GM21360 (cell line): ENCODE measurements at regions not wholly inside any gene's neighbourhood (a gene's known extent, or its start where the extent isn't known, plus 50 kb on each side); places are given as distances from the start of the nearest gene placed in this dataset.

ENCODE experiments used
- ATAC-seq: cut with Tn5 transposase; IDR thresholded peaks from one replicate; pipeline ENCODE4 v1.9.1; 2021; ENCODE audit warnings: mild to moderate bottlenecking, moderate library complexity; ENCODE audit not compliant: unreplicated experiment

DNA sequence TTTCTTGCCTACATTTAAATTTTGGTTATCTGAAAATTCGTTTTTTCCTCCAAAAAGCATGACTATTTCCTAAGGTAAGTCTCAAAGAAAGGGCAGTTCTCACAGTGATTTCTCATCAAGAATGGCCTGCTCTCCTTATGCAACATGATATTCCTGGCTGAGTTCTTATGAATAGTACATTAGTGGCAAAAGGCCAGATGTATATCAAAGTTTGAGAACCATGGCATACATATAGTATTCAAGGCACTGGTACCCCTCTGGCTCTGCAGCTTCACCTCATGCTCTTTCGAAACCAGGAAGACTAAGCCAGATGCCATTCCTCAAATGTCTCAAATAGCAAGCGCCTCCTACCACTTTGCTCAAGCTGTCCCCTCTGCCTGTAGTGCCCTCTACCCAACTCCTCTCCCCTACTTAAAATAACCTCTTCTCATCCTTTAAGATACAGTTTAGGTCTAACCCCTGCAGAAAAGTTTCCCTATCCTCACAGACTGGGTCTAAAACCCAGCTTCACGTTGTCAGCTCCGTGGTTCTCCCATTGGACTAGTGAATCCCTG lies 280.3 kb downstream of the HACE1 start:
- no peak for ATAC-seq

GRCh38 chr6:104575536-104575935 lies 284.2 kb downstream of the HACE1 start:
- ATAC-seq: no peak

DNA sequence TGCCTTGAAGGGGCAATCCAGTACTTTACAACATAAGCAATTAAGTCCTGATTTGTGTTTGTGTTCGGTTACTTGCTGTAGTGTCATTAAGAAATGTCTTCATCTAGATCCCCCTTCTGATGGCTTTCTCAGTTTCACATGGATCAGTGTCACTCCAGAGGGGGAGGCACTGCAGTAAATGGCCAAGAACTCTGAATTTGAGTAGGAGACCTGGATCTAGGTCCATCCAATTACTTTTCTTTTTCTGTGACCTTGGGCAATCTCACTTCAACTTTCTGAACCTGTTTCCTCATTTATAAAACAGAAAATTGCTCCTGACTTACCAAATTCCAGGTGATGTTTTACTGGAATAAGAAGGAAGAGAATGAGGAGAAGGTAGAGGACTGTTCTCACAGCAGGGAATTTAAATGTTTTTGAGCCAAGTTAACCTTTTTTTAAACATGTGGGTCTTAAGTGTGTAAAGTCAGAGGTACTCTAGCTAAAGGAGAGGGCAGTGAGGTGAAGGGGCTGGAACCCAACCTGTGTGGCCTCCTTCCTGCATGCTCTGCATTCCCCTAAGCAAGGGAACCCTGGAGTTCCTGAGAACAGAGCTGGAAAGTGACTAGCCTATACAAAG lies 285.5 kb downstream of the HACE1 start:
- no peak for ATAC-seq

DNA sequence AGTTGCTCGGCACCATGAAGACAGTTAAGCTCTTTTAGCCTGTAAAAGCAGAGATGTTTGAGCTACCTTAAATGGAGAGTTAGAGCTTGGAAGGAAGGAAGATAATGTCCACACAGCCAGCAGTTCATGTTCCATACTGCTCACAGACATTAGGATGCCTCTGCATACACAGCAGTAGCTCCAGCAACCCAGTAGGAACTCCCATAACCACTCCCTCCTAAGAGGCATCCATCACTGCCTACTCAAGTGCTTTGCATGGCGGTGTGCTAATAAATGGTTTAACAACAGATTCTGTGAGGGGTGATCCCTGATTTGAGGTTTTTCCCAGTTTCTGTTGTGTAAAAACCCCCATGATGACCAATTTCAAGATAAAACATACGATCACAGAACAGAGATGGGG lies 286.4 kb downstream of the HACE1 start:
- ATAC-seq: no peak

DNA sequence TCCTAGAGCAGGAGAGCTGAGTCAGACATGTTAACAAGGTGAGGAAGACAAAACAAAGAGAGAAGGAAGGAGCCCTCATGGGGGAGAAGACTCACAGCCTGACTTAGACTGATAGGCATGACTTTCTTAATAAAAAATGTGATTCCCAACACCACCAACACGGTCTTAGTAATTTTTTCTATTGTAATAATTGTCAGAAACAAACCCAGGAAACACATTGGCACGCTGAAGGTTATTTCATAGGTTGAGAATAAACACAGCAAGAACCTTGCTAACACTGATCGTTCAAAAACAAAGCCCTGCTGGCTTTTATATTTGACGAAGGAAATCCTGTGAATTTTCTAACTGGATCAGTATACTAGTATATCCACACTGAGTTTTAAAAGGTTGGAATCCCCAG lies 286.8 kb downstream of the HACE1 start:
- no peak for ATAC-seq

- no peak for ATAC-seq
These were observed 293.3 kb downstream of the HACE1 start for GRCh38 chr6:104566411-104566810.

DNA sequence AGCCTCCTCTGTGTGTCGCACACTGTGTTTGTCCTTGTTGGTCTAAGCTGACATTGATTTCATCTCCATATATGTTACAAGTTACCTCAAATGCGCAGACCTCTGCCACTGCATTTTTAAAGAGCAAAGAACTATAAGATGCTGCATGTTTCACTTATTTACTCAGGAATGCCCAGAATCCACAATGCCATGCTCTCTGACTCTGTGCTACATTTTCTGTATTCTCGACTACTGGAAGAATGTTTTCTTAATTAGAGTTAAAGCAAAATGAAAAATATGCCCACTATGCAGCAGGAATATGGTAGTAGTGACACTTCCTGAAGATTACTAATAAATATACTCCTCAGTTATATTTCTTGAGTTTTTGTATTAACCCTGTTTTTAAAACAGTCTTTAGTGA lies 296.4 kb downstream of the HACE1 start:
- ATAC-seq: no peak

DNA sequence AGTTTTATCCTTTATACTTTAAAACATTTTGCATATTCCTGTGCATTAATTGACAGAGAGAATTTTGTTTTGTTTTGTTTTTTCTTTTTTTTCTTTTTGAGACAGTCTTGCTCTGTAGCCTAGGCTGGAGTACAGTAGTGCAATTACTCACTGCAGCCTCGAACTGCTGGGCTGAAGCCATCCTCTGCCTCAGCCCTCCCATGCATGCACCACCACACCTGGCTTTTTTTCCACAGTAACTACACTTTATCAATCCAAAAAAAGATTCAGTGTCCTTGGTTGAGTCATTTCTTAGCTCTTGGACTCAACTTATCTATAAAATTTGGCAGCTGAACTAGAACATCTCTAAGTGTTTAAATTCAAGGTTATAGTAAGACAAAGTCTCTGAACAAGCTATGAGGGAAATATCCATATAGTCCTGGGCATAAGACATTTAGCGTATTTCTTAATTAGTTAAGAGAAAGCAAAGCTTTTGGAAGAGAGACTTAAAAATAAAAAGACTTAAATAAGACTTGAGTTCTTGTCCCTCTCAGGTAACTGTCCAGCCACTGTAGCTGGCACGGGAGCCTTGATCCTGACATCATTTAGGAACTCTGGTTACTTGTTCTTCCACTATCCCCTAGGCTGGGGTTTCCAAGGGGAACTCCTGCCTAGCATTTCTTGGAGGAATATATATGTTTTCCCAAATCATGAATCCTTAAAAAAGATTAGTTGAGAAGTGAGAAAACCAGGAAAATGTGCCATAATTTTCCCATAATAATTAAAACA lies 300.1 kb downstream of the HACE1 start:
- ATAC-seq: no peak

DNA sequence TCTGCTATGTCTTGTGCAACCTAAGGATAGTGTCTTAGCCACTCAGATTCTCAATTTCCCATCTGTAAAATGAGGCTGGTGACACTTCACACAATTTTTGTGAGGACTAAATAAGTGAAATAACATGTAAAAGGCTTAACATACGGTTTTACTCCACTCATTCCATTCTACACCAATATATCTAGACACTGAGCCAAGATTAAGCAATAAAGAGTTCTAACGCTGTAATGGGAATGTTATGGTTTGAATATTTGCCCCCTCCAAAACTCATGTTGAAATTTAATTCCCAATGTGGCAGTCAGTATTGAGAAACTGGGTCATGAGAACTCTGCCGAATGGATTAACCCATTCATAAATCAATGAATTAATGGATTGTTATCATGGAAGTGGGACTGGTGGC lies 301.0 kb downstream of the HACE1 start:
- ATAC-seq: no peak

DNA sequence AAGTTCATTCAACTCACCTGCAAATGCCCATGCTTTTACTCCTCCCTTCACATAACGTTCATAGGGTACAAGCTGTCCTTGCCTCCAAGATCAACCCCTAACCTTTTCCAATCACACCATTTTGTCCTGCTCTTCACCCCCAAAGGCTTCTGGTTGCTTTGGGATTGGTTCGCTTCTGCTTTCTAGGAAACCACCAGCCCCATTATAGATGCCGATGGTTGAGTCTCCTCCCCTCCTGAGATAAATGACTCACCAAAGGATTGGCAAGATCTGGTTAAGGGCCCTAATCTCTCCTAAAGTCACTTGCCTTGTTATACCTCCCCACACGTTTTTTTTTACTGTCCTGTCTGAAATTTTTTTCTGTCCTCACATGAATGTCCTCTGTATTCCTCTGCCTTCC lies 311.4 kb downstream of the HACE1 start:
- ATAC-seq: no peak

DNA sequence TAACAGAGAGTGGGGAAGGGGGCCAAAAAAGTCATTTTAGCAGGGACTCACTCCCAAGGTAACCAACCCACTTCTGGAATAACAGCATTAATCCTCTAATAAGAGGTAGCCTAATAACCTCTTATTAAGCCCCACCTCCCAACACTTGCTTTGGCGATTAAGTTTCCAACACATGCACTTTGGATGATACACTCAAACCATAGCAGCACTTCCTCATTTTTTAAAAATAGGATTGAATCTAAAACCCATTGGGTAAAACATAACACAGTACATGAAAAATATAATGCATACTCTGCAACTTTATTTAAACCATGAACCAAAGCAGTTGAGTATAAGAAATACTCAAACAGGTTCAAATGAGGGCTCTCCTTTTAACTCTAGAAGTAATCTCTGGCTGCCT lies 318.3 kb downstream of the HACE1 start:
- ATAC-seq: no peak

- ATAC-seq: no peak
These were observed 319.0 kb downstream of the HACE1 start for GRCh38 chr6:104540743-104541142.

DNA sequence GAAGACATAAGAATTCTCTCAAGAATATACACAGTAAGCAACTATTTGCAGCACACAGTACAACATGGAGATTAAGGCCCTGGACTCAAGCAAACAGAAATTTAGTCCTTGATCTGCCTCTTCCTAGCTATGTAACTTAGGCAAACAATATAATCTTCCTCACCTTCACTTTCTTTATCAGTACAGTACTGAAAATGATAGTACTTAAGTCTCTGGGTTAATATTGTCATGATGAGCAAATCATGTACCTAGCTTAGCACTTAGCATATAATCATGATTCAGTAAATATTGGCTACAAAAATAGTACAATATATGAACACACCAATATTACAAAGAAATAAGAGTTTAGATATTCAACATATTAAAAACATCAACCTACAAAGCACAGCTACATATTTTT lies 320.5 kb downstream of the HACE1 start:
- no peak for ATAC-seq

GRCh38 chr6:104537872-104538271 lies 321.8 kb downstream of the HACE1 start:
- no peak for ATAC-seq

DNA sequence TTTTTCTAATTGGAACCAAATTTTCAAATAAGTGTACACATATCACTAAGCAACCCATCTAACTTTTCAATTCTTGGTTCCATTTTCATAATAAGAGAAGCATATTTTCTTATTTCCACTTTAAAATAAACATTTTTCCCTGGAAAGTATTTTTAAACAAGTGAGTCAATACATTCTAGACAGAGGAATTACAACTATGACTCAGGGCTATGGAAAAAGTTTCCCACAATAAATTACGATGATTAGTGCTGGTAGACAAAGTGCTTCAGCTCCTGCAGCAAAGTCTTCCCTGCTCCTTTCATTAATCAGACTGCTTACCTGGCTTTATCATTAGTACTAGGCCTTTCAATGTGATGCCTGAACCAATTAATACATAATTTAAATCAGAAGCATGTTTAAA lies 322.5 kb downstream of the HACE1 start:
- no peak for ATAC-seq

DNA sequence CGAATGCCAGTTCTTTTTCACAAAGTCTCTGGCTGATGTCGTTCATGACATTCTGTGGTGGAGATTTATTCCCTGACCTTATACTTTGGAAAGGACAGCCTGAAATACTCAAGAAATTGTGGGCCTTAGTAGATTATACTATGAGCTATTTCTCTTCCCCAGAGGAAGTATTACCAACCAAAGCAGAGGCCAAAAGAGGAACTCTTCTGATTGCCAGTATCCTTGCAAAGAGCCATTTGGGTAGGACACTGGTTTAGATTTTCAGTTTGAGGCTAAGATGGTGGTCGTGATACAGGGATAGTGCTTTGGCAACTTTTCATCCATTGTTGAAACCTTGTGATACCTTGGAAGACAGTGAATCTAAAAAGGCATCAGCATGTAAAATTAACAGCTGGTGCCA lies 327.3 kb downstream of the HACE1 start:
- no peak for ATAC-seq

DNA sequence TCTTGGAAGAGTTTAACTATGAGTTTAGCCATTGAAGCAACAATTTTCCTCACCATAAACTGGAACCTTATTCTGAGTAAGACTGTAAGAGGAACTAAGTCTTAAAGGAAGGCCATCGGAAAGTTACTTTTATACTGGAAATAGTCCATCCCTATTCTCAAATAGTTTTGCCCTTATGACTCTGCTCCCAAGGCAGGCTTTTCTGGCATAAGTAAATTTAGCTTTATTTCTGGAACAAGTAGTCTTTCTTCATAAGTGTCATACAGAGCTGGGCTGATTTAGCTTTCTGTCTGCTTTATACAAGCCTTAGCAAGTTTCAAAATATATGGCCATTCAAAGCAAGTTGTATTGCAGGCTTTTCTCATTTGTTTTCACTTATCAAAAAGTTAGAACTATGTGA lies 328.1 kb downstream of the HACE1 start:
- ATAC-seq: no peak

DNA sequence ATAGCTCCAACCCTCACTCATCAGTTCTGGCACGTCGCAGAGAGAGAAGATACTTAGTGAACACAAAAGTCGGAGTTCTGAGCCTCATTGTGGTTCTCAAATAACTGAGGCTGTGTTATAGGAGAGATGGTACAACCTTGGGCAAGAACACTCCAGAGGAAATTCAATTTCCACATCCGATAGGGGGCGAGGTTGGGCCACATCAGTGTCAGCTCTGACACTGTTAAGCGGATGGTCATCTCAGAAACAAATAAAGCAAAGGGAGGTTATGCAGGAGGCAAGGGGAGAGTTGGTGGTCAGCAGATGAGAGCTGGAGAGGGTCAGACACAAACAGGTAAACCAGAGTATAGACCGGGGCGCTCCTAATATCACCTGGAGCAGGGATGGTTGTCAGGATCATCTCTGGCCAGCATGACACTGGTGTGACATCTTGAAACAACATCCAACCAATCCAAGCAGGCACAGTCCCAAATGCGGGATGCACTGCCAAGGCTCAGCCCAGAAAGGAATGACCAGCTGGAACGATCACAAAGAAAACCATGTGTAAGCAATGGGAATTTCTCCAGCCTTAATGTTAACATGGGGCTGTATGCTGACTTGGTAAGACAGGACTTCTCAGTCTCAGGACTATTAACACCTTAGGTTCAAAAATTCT lies 331.8 kb downstream of the HACE1 start:
- no peak for ATAC-seq

- ATAC-seq: no peak
These were observed 332.4 kb downstream of the HACE1 start for GRCh38 chr6:104527311-104527710.

DNA sequence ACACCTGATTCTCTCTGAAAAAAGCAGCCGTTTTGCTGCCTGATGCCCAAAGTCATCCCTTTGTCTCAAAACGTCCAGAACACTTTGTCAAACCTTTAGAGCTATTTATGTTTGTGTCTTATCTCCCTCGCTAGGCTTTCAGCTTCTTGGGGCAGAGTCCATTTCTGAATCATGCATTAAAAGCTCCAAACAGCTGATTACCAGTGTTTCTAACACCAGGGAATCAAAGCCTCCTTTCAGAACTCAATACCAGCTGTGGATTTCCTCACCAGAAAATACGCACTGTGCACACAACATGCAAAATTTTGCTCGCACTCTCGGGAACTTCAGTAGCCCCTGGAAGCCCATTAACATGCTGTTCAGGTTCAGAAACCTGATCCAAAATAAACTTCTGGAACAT lies 333.3 kb downstream of the HACE1 start:
- ATAC-seq: no peak

DNA sequence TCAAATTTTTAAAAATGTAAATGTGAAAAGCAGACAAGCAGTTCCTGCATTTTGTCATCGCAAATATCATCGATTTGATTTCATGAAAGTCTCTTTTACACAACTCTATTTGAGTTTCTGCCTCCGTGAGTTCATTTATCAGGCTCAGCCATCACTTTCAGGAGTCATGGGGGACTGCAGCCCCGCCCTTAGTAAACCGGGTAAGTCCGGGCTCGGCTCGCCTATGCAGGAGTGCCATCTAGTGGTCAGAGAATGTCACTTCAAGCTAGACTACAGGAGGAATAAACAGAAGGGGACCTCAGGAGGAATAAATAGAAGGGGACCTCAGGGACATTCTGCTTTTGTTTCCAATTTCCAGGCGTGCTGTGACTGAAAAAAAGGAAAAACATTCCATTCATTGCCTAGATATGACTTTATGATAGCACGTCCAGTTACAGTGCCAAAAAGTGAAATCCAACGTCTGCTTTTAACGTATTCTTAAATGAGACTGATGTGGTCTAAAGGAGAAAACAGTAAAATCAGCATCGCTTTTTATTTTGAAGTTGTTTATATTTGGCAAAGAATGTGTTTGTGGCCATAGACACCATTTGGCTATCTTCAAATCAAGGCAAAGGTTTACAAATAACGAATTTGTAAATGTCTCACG lies 333.9 kb downstream of the HACE1 start:
- peak; percentile 94 for ATAC-seq

DNA sequence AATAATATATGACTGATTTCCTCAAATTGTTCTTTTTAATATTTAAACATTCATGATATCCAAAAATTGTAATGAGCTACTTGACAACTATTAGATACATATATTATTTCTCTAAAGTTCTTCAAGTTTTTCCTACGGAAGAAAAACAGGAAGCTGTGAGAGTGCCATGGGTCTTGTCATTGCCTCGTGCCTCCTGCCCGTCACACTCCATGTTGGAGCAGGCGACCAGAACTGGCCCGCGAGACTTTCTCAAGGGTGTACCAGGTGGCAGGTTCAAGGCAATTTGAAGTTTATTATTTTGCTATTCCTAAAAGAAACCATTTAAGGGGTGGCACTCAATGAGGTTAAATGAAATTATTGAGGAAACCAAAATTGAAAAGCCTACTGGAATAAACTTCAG lies 337.2 kb downstream of the HACE1 start:
- ATAC-seq: no peak
